NB4 (cell line): ENCODE measurements at regions not wholly inside any gene's neighbourhood (a gene's known extent, or its start where the extent isn't known, plus 50 kb on each side); places are given as distances from the start of the nearest gene placed in this dataset.

ENCODE experiments used
- DNase-seq: peaks from one replicate; pipeline ENCODE4 v3.0.0; 2010; ENCODE audit warnings: low read depth
- H3K4me3 ChIP-seq: one replicate; pipeline ENCODE4 v1.5.1; 2011; ENCODE audit warnings: mild to moderate bottlenecking, low read depth, low read length, moderate library complexity
- MYC ChIP-seq: IDR thresholded peaks from 2 replicates; pipeline ENCODE4 v1.6.1; 2011; ENCODE audit warnings: low read depth, low read length
- POLR2A ChIP-seq: IDR thresholded peaks from 2 replicates; pipeline ENCODE4 v1.6.1; 2011; ENCODE audit warnings: mild to moderate bottlenecking; ENCODE audit not compliant: insufficient read length; ENCODE audit errors: extremely low read depth
- TF ChIP-seq, protein P1 (sequence below): IDR thresholded peaks from 2 replicates; pipeline ENCODE4 v1.6.1; 2011; ENCODE audit warnings: low read depth, low read length
- TF ChIP-seq, protein P2 (sequence below): IDR thresholded peaks from one replicate; pipeline ENCODE4 v1.5.1; 2012; ENCODE audit warnings: low read depth, low read length

DNA sequence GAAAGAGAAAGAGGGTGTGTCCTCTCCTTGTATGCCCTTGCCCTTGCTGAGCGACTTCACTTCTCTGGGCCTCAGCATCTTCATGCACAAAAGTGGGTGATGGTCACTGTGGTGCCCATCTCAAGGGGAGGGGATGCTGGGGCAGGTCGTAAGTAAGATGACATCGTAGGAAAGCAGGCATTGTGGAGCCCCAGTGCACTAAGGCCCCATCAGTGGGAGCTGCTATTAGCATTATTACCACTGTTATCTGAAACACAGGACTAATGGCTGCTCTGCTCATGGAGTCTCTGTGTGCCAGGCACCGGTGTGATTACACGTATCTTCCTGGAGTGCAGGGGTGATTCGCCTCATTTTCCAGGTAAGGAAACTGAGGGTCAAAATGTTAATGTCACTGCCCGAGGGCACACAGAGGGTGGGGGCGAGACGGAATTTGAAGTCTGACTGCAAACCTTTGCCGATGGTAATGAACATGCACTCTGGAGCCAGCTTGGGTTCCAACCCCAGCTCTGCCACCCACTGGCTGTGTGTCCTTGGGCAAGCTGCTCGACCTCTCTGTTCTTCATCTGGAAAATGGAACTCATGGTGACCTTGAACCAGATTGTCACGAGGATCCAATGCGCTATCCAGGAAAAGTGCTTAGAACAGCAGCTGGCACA lies 63.2 kb upstream of the GSE1 start:
- DNase-seq = no peak
- TF ChIP-seq POLR2A (no peak), MYC (no peak)
- TF ChIP-seq, protein P1, sequence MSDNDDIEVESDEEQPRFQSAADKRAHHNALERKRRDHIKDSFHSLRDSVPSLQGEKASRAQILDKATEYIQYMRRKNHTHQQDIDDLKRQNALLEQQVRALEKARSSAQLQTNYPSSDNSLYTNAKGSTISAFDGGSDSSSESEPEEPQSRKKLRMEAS = no peak
- TF ChIP-seq, protein P2, sequence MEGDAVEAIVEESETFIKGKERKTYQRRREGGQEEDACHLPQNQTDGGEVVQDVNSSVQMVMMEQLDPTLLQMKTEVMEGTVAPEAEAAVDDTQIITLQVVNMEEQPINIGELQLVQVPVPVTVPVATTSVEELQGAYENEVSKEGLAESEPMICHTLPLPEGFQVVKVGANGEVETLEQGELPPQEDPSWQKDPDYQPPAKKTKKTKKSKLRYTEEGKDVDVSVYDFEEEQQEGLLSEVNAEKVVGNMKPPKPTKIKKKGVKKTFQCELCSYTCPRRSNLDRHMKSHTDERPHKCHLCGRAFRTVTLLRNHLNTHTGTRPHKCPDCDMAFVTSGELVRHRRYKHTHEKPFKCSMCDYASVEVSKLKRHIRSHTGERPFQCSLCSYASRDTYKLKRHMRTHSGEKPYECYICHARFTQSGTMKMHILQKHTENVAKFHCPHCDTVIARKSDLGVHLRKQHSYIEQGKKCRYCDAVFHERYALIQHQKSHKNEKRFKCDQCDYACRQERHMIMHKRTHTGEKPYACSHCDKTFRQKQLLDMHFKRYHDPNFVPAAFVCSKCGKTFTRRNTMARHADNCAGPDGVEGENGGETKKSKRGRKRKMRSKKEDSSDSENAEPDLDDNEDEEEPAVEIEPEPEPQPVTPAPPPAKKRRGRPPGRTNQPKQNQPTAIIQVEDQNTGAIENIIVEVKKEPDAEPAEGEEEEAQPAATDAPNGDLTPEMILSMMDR = no peak
- H3K4me3 ChIP-seq = no peak overlapping the region

DNA sequence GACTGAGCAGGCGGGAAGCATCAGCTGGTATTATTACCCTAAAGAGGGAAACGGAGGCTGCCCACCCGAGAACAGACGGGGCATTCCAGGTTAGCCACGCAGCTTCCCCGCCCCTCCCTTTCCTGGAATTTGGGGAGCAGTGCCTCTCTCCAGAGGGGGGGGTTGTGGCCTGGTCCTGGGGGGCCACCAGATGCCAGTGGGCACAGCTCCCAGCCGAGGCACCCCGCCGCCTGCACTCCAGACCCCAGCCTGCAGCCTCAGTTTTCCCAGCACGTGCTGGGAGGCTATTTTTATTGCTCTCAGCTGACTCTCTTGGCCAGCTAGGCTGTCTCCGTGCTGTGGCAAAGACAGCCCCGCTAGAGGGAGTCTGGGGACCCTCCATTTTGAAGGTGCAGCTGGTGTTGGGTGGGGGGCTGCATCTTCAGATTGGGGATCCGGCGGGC lies 62.7 kb upstream of the GSE1 start:
- no peak for DNase-seq
- TF ChIP-seq, protein P2 = no peak
- TF ChIP-seq, protein P1 = no peak
- no peak for TF ChIP-seq MYC
- no peak for TF ChIP-seq POLR2A
- H3K4me3 ChIP-seq = no peak overlapping the region

DNA sequence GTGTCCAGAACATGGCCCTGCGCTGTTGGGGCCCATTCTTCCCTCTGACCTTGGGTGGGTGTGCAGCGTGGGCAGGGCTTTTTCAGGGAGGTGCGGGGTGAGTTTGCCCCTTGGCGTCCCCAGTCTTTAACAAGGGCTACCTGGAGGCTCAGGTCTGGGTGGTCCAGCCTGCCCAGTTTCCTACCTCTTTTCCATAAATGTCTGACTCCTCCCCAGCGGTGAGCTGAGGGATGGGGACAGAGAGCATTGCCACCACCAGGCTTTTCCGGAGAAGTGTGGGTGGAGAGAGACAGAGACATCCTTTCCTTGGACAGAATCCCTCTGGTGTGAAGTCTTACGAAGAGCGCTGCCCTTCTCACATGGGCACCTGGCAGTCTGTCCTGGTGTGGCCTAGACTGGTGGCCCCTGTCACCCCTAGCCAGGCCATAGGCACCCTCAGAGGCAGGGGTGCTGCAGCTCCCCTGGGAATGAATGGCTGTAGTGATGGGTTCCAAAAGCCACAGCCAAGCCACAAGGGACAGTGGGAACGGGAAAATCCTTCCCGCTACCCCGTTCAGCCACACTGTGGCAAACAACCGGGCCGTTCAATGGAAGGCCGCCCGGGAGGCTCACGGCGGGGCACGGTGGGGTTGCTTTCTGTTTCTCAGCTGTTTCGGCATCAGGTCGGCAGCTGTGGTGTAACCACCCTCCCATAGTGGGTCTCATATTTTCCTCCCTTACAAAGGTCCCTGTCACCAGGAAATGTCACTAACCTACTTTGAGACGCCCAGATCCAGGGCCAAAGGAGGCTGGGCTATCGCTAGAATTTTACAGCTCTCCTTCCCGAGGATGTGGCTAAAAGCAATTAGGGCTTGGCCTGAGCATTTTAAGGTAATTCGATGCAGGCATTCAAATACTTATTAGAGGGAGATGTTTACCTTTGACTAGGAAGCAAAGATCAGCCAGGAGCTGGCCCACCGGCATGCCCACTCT lies 61.9 kb upstream of the GSE1 start:
- DNase-seq = no peak
- no peak overlapping the region for H3K4me3 ChIP-seq
- TF ChIP-seq, protein P2 = no peak
- TF ChIP-seq MYC (no peak), POLR2A (no peak)
- TF ChIP-seq, protein P1 = no peak

DNA sequence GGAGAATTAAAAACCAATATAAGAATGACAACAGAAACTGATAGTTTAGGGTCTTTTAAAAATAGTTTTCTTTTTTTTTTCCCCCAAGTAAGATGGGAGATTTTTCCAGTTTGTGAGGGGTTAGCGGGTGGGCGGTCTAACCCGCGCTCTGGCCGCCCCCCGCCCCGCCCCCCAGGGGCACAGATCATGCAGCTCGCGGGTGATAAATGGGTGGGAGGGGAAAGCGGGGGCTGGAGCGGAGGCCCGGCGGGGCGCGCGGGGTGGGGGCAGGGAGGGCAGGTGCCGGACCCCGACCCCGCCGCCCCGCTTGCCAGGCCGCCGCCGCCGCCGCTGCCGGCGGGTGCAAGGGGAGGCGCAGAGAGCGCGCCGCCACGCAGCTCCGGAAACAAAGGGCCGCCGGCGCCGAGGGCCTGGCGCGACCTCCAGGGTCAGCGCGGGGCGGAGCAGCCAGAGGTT lies 60.1 kb upstream of the GSE1 start:
- H3K4me3 ChIP-seq = peak overlapping the region; percentile 83
- no peak for TF ChIP-seq MYC
- TF ChIP-seq, protein P2 = no peak
- no peak for TF ChIP-seq POLR2A
- TF ChIP-seq, protein P1 = no peak
- DNase-seq = no peak

DNA sequence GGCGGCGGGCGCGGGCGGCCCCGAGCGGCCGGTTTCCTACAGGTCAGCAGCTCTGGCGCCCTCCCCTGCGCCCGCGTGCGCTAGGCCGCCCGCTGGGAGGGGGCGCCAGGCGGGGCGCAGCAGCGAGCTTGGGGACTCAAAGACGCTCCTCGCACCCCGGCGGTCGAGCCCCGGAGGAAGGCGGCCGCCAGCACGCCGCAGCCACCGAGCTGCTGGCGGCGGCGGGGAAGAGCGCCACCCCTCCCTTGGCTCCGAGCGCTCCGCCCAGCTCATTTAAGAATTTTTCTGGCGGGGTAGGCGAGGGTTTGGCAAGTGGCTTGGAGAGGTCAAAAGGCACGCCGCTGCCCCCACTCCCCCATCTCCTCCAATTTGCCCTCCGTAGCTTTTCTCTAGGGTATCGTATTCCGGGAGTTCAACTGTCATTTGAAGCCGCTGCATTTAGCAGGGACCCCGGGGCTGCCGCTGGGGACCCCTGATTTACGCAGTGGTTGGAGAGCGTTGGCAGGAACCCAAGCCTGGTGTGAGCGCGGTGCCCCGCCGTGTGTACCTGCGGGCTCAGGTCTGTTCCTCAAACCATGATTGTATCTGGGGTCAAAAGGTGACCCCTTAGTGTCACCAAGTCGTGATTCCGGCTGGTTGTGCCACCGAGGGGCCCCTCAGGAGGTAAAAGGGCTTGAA lies 59.5 kb upstream of the GSE1 start:
- TF ChIP-seq, protein P1 = no peak; the same call in 1 of the 2 replicates
- TF ChIP-seq, protein P2 = peak; percentile 8
- TF ChIP-seq POLR2A (peak; percentile 46), MYC (peak; percentile 36; the same call in 1 of the 2 replicates)
- peak; percentile 88 for DNase-seq
- H3K4me3 ChIP-seq = peak overlapping the region; percentile 83
